Keratinocyte (primary cell): ENCODE measurements at regions not wholly inside any gene's neighbourhood (a gene's known extent, or its start where the extent isn't known, plus 50 kb on each side); places are given as distances from the start of the nearest gene placed in this dataset.

ENCODE experiments used
- DNase-seq: peaks from one replicate; pipeline ENCODE4 v3.0.0-alpha.2; 2011; ENCODE audit warnings: low read depth, missing footprints, low spot score
- FAIRE-seq: peaks from 2 replicates; lab custom pipeline; 2011; peaks lifted over from hg19 to GRCh38; lab: Jason Lieb, UNC
- H2AFZ ChIP-seq: 2 replicates; pipeline ENCODE4 v1.6.0; 2012; ENCODE audit warnings: low read length, control low read depth, inconsistent platforms; ENCODE audit not compliant: control insufficient read depth
- H3K27ac ChIP-seq: 2 replicates; pipeline ENCODE4 v1.5.1; 2011; ENCODE audit warnings: low read length; ENCODE audit not compliant: control insufficient read depth, insufficient read depth
- H3K27me3 ChIP-seq: 3 replicates; pipeline ENCODE4 v1.6.0; 2011; ENCODE audit warnings: low read length; ENCODE audit not compliant: control insufficient read depth, insufficient read depth; ENCODE audit errors: extremely low read depth
- H3K36me3 ChIP-seq, 2 experiments: 2 replicates in 1 of 2; 3 replicates in 1 of 2; pipeline ENCODE4 v1.5.1; 2011; ENCODE audit warnings: low read length in 2 of 2, mild to moderate bottlenecking in 1 of 2; ENCODE audit not compliant: control insufficient read depth in 2 of 2, insufficient read depth in 2 of 2; ENCODE audit errors: extremely low read depth in 1 of 2
- H3K4me1 ChIP-seq: 3 replicates; pipeline ENCODE4 v1.5.1; 2011; ENCODE audit warnings: low read length; ENCODE audit not compliant: control insufficient read depth, insufficient read depth; ENCODE audit errors: extremely low read depth
- H3K4me2 ChIP-seq: 3 replicates; pipeline ENCODE4 v1.6.0; 2011; ENCODE audit warnings: low read depth, low read length; ENCODE audit not compliant: control insufficient read depth, insufficient read depth; ENCODE audit errors: extremely low read depth
- H3K4me3 ChIP-seq, 3 experiments: fragments of 200-600 bp in 1 of 3; sonication (generic) in 1 of 3; 2 replicates in 2 of 3; 3 replicates in 1 of 3; pipeline ENCODE4 v1.5.1; 2011 to 2016; ENCODE audit warnings: low read length in 3 of 3, mild to moderate bottlenecking in 3 of 3, control low read depth in 2 of 3, inconsistent platforms in 1 of 3, low read depth in 1 of 3, mixed read lengths in 1 of 3, mixed run types in 1 of 3, moderate library complexity in 1 of 3; ENCODE audit not compliant: control insufficient read depth in 2 of 3, insufficient read depth in 2 of 3; ENCODE audit errors: extremely low read depth in 1 of 3
- H3K79me2 ChIP-seq: 2 replicates; pipeline ENCODE4 v1.6.0; 2012; ENCODE audit warnings: low read length; ENCODE audit not compliant: control insufficient read depth, insufficient read depth
- H3K9ac ChIP-seq: 3 replicates; pipeline ENCODE4 v1.6.0; 2011; ENCODE audit warnings: low read length; ENCODE audit not compliant: control insufficient read depth, insufficient read depth; ENCODE audit errors: extremely low read depth
- H3K9me1 ChIP-seq: 3 replicates; pipeline ENCODE4 v1.6.0; 2011; ENCODE audit warnings: low read length; ENCODE audit not compliant: control insufficient read depth, insufficient read depth; ENCODE audit errors: extremely low read depth
- H3K9me3 ChIP-seq: 2 replicates; pipeline ENCODE4 v1.5.1; 2012; ENCODE audit warnings: low read depth, low read length; ENCODE audit not compliant: control insufficient read depth
- H4K20me1 ChIP-seq: 3 replicates; pipeline ENCODE4 v1.6.0; 2011; ENCODE audit warnings: low read length; ENCODE audit not compliant: control insufficient read depth, insufficient read depth; ENCODE audit errors: extremely low read depth
- CTCF ChIP-seq, 3 experiments: IDR thresholded peaks in 1 of 3; conservative IDR thresholded peaks in 1 of 3; optimal IDR thresholded peaks in 1 of 3; 2 replicates in 2 of 3; 3 replicates in 1 of 3; pipeline versions ENCODE3 to v1.5.1; 2011; ENCODE audit warnings: low read length in 3 of 3, mild to moderate bottlenecking in 3 of 3, moderate library complexity in 2 of 3, control low read depth in 1 of 3, inconsistent platforms in 1 of 3; ENCODE audit not compliant: insufficient read depth in 2 of 3; ENCODE audit errors: extremely low read depth in 1 of 3
- EZH2 ChIP-seq: IDR thresholded peaks from one replicate; pipeline ENCODE4 v1.6.1; 2012; ENCODE audit warnings: inconsistent platforms, mild to moderate bottlenecking, low read length, moderate library complexity
- dilution Hi-C: fragments of 300-500 bp; cut with MboI; formaldehyde crosslinking; loops from one replicate; pipeline ENCODE4 v1.7.0; 2020; ENCODE audit warnings: low sequenced_read_pairs; ENCODE audit not compliant: extremely low pct_ligation_motif_present

GRCh38 chr2:59012971-59013370 is 771.8 kb upstream of the FANCL start:
- H3K9ac ChIP-seq, result no peak overlapping the region
- H3K4me2 ChIP-seq, result no peak overlapping the region
- dilution Hi-C loops, result no loop called here
- no peaks in the 10 kb centered on the region for H3K36me3 ChIP-seq
- no peak for TF ChIP-seq CTCF (optimal IDR thresholded peaks at IDR 0.05 in 1 of 3, IDR thresholded peaks at IDR 0.05 in 1 of 3, conservative IDR thresholded peaks at IDR 0.05 in 1 of 3; ENCODE audit: extremely low read depth in 1 of 3, insufficient read depth in 2 of 3, low read length in 3 of 3)
- no peak for TF ChIP-seq EZH2
- H2AFZ ChIP-seq, result no peak overlapping the region
- H3K4me1 ChIP-seq, result no peaks in the 10 kb centered on the region
- H3K79me2 ChIP-seq, result no peaks in the 10 kb centered on the region
- no peaks in the 10 kb centered on the region for H4K20me1 ChIP-seq
- H3K4me3 ChIP-seq, result no peak overlapping the region
- no peak for FAIRE-seq
- no peak overlapping the region for H3K27ac ChIP-seq
- no peaks in the 10 kb centered on the region for H3K9me3 ChIP-seq
- H3K27me3 ChIP-seq, result no peaks in the 10 kb centered on the region
- H3K9me1 ChIP-seq, result no peaks in the 10 kb centered on the region
- DNase-seq, result no peak

GRCh38 chr2:59012234-59012633 is 771.1 kb upstream of the FANCL start:
- Histone ChIP-seq H4K20me1 (no peaks in the 10 kb centered on the region), H3K79me2 (no peaks in the 10 kb centered on the region), H3K27me3 (no peaks in the 10 kb centered on the region), H2AFZ (no peak overlapping the region), H3K9me3 (no peaks in the 10 kb centered on the region), H3K36me3 (no peaks in the 10 kb centered on the region), H3K4me3 (no peak overlapping the region), H3K27ac (no peak overlapping the region), H3K9me1 (no peaks in the 10 kb centered on the region), H3K4me2 (no peak overlapping the region), H3K4me1 (no peaks in the 10 kb centered on the region), H3K9ac (no peak overlapping the region)
- dilution Hi-C loops, result no loop called here
- FAIRE-seq, result no peak
- TF ChIP-seq EZH2 (no peak), CTCF (optimal IDR thresholded peaks at IDR 0.05 in 1 of 3, IDR thresholded peaks at IDR 0.05 in 1 of 3, conservative IDR thresholded peaks at IDR 0.05 in 1 of 3; ENCODE audit: extremely low read depth in 1 of 3, insufficient read depth in 2 of 3, low read length in 3 of 3) (no peak)
- DNase-seq, result no peak
